Caco-2 (cell line): ENCODE measurements at regions not wholly inside any gene's neighbourhood (a gene's known extent, or its start where the extent isn't known, plus 50 kb on each side); places are given as distances from the start of the nearest gene placed in this dataset.

Experiments used
- BruUV-seq: library from RNA; stranded (reverse); fragments of 400-500 nt; replicated peaks from 2 replicates; lab custom pipeline; 2021; lab: Mats Ljungman, UMichigan
- CTCF ChIA-PET: fragments of 300-600 bp; sonication (Branson Sonifier 250); formaldehyde crosslinking; loops from one replicate; lab custom pipeline; 2022; ENCODE audit warnings: antibody characterized with exemption; lab: Charles Lee
- POLR2A ChIA-PET: fragments of 300-600 bp; sonication (Branson Sonifier 250); formaldehyde crosslinking; loops from one replicate; lab custom pipeline; 2022; ENCODE audit warnings: antibody characterized with exemption; lab: Charles Lee
- DNase-seq, 2 experiments: peaks; one replicate each; pipeline versions ENCODE4 v3.0.0 to v3.0.0-alpha.2; 2020 to 2022
- H3K27me3 ChIP-seq: replicated peaks from 2 replicates; pipeline ENCODE4 v1.6.0; 2011; ENCODE audit warnings: low read length; ENCODE audit not compliant: control insufficient read depth, insufficient read depth
- H3K36me3 ChIP-seq: 2 replicates; pipeline ENCODE4 v1.5.1; 2011; ENCODE audit warnings: low read length; ENCODE audit not compliant: control insufficient read depth, insufficient read depth
- H3K4me1 ChIP-seq: fragments of 250-450 bp; sonication (Bioruptor Pico); 2 replicates; pipeline ENCODE4 v1.5.1; 2020; ENCODE audit warnings: mild to moderate bottlenecking
- H3K4me3 ChIP-seq: 2 replicates; pipeline ENCODE4 v1.5.1; 2011; ENCODE audit warnings: low read depth, mild to moderate bottlenecking, control low read depth, low read length
- H3K9me3 ChIP-seq: fragments of 250-450 bp; sonication (Bioruptor Pico); 2 replicates; pipeline ENCODE4 v1.5.1; 2020; ENCODE audit warnings: mild to moderate bottlenecking, moderate library complexity
- H3K27ac Mint-ChIP-seq: one replicate; pipeline ENCODE4 v1.8.0; 2022; ENCODE audit warnings: mixed read lengths; ENCODE audit not compliant: unreplicated experiment
- H3K27me3 Mint-ChIP-seq: one replicate; pipeline ENCODE4 v1.8.0; 2022; ENCODE audit warnings: mixed read lengths; ENCODE audit not compliant: insufficient read depth, unreplicated experiment
- H3K36me3 Mint-ChIP-seq: one replicate; pipeline ENCODE4 v1.8.0; 2022; ENCODE audit warnings: mild to moderate bottlenecking, mixed read lengths; ENCODE audit not compliant: insufficient read depth, unreplicated experiment
- H3K4me1 Mint-ChIP-seq: one replicate; pipeline ENCODE4 v1.8.0; 2022; ENCODE audit warnings: low read depth, mixed read lengths; ENCODE audit not compliant: unreplicated experiment
- H3K4me3 Mint-ChIP-seq: one replicate; pipeline ENCODE4 v1.8.0; 2022; ENCODE audit warnings: mild to moderate bottlenecking, moderate library complexity, mixed read lengths; ENCODE audit not compliant: unreplicated experiment
- H3K9me3 Mint-ChIP-seq: one replicate; pipeline ENCODE4 v1.8.0; 2022; ENCODE audit warnings: mixed read lengths; ENCODE audit not compliant: unreplicated experiment
- intact Hi-C: fragments of 100-400 bp; cut with micrococcal nuclease; formaldehyde crosslinking; loops from one replicate; pipeline ENCODE4 v1.10.0; 2022; ENCODE audit not compliant: unreplicated experiment
- TF ChIP-seq, protein P1 (sequence below), 2 experiments: fragments of 200-600 bp in 1 of 2; IDR thresholded peaks; 1 replicate in 1 of 2; 2 replicates in 1 of 2; pipeline versions ENCODE4 v1.5.1 to v1.8.0; 2011 to 2022; ENCODE audit warnings: antibody characterized with exemption in 1 of 2, control low read depth in 1 of 2, inconsistent platforms in 1 of 2, low read depth in 1 of 2, low read length in 1 of 2, mild to moderate bottlenecking in 1 of 2, moderate library complexity in 1 of 2; ENCODE audit not compliant: insufficient read depth in 1 of 2, severe bottlenecking in 1 of 2, unreplicated experiment in 1 of 2

DNA sequence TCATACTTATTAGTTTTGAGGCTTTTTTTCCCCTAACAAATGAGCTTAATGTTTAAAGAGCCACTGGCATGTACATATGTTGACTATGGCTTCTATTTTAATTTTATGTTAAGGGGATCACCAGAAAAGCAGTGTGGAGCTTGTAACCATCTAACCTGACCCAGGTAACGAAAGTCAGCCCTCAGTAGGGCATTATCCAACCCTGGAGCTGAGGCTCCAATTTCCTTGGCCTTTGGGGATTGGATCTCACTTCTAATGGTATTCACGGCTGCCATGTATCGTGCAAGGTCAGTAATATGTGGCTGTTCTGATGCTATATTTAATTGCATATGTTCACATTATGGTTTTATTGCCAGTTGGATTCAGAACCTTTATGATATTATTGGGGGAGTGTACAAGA, 75.2 kb upstream of the CCSER1 start:
- ChIA-PET POLR2A (no interaction called here), CTCF (interaction anchor here (1.2 kb wide), 1 partner anchor 21 kb away, joined by 4 read pairs; no protein-coding TSS in a partner anchor)
- no TSS peak for BruUV-seq
- Mint-ChIP-seq H3K27ac (no peak overlapping the region), H3K27me3 (no peaks in the 10 kb centered on the region), H3K4me1 (no peaks in the 10 kb centered on the region), H3K9me3 (no peaks in the 10 kb centered on the region), H3K4me3 (no peak overlapping the region), H3K36me3 (no peaks in the 10 kb centered on the region)
- Histone ChIP-seq H3K36me3 (no peaks in the 10 kb centered on the region), H3K4me3 (no peak overlapping the region), H3K27me3 (no peaks in the 10 kb centered on the region), H3K9me3 (no peaks in the 10 kb centered on the region), H3K4me1 (no peaks in the 10 kb centered on the region)
- intact Hi-C loops, result no loop called here
- TF ChIP-seq, protein P1, sequence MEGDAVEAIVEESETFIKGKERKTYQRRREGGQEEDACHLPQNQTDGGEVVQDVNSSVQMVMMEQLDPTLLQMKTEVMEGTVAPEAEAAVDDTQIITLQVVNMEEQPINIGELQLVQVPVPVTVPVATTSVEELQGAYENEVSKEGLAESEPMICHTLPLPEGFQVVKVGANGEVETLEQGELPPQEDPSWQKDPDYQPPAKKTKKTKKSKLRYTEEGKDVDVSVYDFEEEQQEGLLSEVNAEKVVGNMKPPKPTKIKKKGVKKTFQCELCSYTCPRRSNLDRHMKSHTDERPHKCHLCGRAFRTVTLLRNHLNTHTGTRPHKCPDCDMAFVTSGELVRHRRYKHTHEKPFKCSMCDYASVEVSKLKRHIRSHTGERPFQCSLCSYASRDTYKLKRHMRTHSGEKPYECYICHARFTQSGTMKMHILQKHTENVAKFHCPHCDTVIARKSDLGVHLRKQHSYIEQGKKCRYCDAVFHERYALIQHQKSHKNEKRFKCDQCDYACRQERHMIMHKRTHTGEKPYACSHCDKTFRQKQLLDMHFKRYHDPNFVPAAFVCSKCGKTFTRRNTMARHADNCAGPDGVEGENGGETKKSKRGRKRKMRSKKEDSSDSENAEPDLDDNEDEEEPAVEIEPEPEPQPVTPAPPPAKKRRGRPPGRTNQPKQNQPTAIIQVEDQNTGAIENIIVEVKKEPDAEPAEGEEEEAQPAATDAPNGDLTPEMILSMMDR (IDR thresholded peaks at IDR 0.05; ENCODE audit: insufficient read depth in 1 of 2, low read depth in 1 of 2, low read length in 1 of 2, severe bottlenecking in 1 of 2, unreplicated experiment in 1 of 2), result no peak
- no peak for DNase-seq

DNA sequence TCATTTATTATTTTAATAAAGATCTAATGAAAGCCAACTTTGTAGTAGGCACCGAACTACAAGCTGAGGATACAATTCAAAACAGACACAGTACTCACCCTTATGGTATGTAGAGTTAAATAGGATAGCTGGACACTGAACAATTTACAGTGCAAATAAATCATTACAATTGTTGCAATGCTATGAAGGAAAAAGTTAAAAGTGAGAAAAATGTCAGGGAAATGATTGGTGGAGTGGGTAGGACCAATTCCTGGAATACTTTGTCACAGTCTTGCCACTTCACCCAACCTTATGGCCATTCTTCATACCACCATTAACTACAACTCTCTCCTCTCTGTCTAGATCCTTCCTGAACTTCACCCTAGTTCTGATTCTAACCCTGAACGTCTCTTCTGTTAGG, 70.1 kb upstream of the CCSER1 start:
- CTCF ChIA-PET, result no interaction called here
- POLR2A ChIA-PET, result no interaction called here
- H3K9me3 Mint-ChIP-seq, result no peaks in the 10 kb centered on the region
- no peaks in the 10 kb centered on the region for H3K36me3 ChIP-seq
- no peaks in the 10 kb centered on the region for H3K4me1 ChIP-seq
- no peaks in the 10 kb centered on the region for H3K4me1 Mint-ChIP-seq
- no peaks in the 10 kb centered on the region for H3K27me3 ChIP-seq
- no peak overlapping the region for H3K27ac Mint-ChIP-seq
- no TSS peak for BruUV-seq
- H3K36me3 Mint-ChIP-seq, result no peaks in the 10 kb centered on the region
- intact Hi-C loops, result no loop called here
- no peaks in the 10 kb centered on the region for H3K9me3 ChIP-seq
- TF ChIP-seq, protein P1 (IDR thresholded peaks at IDR 0.05; ENCODE audit: insufficient read depth in 1 of 2, low read depth in 1 of 2, low read length in 1 of 2, severe bottlenecking in 1 of 2, unreplicated experiment in 1 of 2), result no peak
- no peak overlapping the region for H3K4me3 Mint-ChIP-seq
- no peaks in the 10 kb centered on the region for H3K27me3 Mint-ChIP-seq
- no peak for DNase-seq
- no peak overlapping the region for H3K4me3 ChIP-seq

DNA sequence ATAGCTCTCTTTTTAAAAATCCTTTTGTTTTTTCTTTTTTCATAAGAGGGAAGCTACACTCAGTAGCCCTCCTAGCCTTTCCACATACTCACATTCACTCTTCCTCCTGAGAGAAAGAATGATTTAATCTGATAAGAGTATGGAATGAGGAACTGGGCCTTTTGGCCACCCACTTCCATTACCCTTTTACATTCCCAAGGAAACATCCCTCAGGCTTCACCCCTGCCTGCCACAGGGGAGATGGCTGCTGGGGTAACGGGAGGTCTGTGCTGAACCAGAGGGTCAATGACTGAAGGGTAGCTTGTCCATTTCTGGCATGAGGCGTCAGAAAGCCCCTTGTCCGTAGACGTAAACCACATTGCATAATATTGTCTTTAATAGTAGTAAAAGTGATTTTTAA, 67.2 kb upstream of the CCSER1 start:
- H3K27me3 Mint-ChIP-seq, result no peaks in the 10 kb centered on the region
- ChIA-PET POLR2A (no interaction called here), CTCF (interaction anchor here (0.6 kb wide), 1 partner anchor 1321 kb away, joined by 3 read pairs; no protein-coding TSS in a partner anchor)
- H3K4me1 Mint-ChIP-seq, result no peaks in the 10 kb centered on the region
- Histone ChIP-seq H3K36me3 (no peaks in the 10 kb centered on the region), H3K27me3 (no peaks in the 10 kb centered on the region), H3K4me3 (no peak overlapping the region), H3K9me3 (no peaks in the 10 kb centered on the region), H3K4me1 (no peaks in the 10 kb centered on the region)
- intact Hi-C loops, result no loop called here
- TF ChIP-seq, protein P1 (IDR thresholded peaks at IDR 0.05; ENCODE audit: insufficient read depth in 1 of 2, low read depth in 1 of 2, low read length in 1 of 2, severe bottlenecking in 1 of 2, unreplicated experiment in 1 of 2), result no peak
- H3K36me3 Mint-ChIP-seq, result no peaks in the 10 kb centered on the region
- no TSS peak for BruUV-seq
- no peaks in the 10 kb centered on the region for H3K9me3 Mint-ChIP-seq
- no peak for DNase-seq
- H3K4me3 Mint-ChIP-seq, result no peak overlapping the region
- H3K27ac Mint-ChIP-seq, result no peak overlapping the region
